NCI-H1105 treated with DMSO at 0.1 percent for 48 hours (cell line): ENCODE measurements at regions not wholly inside any gene's neighbourhood (a gene's known extent, or its start where the extent isn't known, plus 50 kb on each side); places are given as distances from the start of the nearest gene placed in this dataset.
"Not testable (repeated sequence)": the region's sequence is repeated elsewhere in the genome, so short reads cannot be mapped to it uniquely, and the experiment has no call there.

Experiments
- DNase-seq: peaks from one replicate; lab custom pipeline; 2025; lab: John Stamatoyannopoulos, UW

DNA sequence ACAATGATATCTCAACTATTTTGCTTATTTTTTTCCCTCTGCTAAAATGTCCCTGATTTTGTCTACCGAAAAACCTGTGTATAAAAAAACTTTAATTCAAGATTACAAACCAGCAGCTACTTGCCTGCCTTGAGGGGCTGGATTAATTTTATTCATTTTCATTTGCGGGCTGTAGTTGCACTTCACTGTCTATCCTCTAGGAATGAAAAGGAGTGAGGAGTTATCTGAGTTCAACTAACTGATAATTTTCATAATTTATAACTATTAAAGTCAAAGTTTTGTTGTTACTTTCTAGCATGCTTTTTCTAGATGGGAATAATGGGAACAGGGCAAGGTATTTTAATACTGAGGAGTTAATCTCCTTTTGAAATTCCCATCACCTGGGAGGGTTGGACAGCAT is 50.3 kb upstream of the AGTPBP1 start:
- not testable (repeated sequence) for DNase-seq

- not testable (repeated sequence) for DNase-seq
These were observed 61.4 kb upstream of the AGTPBP1 start for GRCh38 chr9:85802978-85803695.

DNA sequence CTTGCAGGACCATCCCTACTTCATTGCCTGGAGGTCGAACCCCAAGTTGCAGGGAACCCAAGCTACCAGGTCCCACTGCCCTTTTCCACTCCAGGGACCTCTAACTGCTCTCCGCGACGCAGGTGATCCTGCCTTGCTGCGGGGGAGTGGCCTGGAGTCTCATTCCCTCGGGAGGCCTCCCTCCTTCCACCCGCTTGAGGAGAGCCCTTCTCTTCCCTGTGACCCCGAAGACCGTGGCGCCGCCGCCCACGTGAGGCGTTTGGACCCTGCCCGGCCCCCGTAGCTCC is 63.0 kb upstream of the AGTPBP1 start:
- not testable (repeated sequence) for DNase-seq

GRCh38 chr9:85805134-85806005 is 63.6 kb upstream of the AGTPBP1 start:
- peak; percentile 63 for DNase-seq

- not testable (repeated sequence) for DNase-seq
These were observed 66.6 kb upstream of the AGTPBP1 start for GRCh38 chr9:85808329-85808728.

DNA sequence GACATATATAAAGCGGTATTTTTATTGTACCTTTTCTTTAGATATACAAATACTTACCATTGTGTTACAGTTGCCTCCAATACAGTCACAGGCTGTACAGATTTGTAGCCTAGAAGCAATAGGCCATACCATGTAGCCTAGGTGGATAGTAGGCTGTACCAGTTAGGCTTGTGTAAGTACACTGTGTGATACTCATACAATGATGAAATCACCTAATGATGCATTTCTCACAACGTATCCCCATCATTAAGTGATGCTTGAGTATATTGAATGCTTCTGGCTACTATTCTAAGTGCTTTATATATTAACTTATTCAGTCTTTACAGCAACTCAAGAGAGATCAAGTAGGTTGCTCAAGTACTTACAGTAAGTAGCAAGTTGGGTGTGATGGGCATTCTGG is 71.6 kb upstream of the AGTPBP1 start:
- not testable (repeated sequence) for DNase-seq

- not testable (repeated sequence) for DNase-seq
These were observed 73.0 kb upstream of the AGTPBP1 start for GRCh38 chr9:85814800-85815199.

GRCh38 chr9:85818971-85819370 is 77.2 kb upstream of the AGTPBP1 start:
- DNase-seq, result peak; percentile 27

DNA sequence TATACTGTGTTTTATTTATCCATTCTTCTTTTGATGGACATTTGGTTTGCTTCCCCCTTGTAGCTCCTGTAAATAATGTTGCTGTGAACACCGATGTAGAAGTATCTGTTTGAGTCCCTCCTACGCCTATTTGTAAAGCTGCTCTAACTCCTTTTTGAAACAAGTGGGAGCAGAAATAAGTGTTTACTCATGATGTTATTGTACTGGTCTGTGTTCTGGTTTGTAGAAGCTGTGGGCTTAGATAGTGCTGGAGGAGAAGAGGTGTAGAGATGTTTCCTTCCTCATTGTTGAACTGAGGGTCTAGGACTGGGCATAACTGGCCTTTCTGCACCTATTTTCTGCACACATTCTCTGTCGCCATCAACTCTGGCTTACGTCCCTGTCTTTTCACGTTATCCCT is 78.8 kb upstream of the AGTPBP1 start:
- DNase-seq, result not testable (repeated sequence)

DNA sequence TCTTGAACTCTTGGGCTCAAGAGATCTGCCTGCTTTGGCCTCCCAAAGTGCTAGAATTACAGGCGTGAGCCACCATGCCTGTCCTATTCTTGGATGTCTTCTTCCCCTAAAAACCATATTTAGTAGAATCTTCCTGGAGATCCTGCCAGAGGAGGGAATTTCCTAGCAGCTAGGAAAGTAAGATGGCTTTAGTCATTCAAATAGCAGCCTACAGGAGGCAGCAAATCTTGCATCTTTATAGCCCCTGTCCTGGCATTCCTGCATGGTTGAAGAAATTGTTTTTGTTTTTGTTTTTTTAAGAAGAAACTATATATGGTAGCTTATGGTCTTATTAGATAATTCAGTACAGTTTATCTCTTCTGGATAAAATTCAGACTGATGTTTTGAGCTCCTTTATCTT is 83.2 kb upstream of the AGTPBP1 start:
- DNase-seq, result not testable (repeated sequence)

DNA sequence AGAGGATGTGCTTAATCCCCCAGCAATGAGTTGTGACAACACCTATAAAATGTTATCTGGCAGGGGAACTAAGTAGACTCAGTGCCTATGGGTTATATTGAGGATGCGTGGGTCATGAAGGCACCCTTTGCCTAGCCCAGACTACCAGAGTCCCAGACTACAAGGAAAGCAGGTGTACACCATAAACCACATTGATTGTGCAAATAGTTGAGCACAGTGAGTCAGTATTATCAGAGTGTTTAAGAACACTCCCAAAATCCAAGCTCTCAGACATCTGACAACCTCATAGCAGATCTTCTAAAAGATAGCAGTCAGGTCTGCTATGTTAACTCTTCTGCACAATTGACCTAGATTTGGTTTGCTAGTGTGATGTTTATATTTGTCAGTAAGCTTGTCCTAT is 92.8 kb upstream of the AGTPBP1 start:
- DNase-seq, result not testable (repeated sequence)

GRCh38 chr9:85843949-85844348 is 97.0 kb upstream of the NAA35 start:
- DNase-seq, result not testable (repeated sequence)

GRCh38 chr9:85847782-85848181 is 93.2 kb upstream of the NAA35 start:
- DNase-seq, result not testable (repeated sequence)

DNA sequence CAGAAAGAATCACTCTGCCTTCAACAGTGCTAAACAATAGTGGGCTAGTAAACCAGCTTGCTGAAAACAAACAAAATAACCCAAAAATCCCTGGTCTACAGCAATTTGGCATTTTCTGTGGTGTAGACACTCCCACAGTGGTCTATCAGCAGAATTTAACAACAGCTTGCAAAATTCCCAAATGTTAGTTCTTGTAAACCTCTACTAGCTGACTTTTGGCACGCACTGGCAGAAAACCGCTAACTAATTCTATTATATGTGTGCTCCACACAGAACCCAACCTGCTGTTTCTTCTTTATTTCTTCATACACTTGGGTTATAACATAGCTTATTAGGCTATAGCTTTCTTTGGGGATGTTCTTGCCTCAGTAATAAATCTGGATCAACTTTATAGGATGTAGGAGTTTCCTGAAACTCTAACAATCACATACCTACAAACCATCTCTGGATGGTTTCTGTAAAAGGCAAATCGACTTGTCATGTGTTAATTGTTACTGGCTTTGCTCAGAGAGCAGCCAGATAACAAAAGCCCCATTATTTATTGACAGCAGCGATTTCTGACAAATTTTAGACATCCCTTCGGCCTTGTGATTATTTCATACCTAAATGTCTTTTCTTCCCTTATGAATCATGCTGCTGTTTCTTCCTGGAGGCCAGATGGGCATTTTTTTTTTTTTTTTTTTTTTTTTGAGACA is 82.7 kb upstream of the NAA35 start:
- DNase-seq, result no peak

DNA sequence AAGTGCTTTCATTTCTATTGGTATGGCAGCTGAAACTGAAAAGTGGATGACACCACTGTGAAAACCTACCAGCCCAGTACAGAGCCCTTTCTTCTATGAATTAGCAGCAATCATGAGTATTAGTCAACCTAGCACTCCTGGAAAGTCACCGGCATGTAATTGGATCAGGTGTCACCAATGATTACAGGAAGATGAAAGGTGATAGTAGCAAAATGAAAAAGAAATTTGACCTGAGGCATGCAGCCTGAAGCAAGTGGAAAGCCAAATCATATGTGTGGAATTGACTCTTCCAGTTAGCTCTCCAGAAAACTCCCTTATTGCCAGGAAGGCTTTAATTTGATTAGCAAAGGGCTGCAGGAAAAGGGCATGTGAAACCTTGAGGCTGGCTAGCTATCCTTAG is 81.2 kb upstream of the NAA35 start:
- peak; percentile 18 for DNase-seq

GRCh38 chr9:85861882-85862281 is 79.1 kb upstream of the NAA35 start:
- DNase-seq, result not testable (repeated sequence)

DNA sequence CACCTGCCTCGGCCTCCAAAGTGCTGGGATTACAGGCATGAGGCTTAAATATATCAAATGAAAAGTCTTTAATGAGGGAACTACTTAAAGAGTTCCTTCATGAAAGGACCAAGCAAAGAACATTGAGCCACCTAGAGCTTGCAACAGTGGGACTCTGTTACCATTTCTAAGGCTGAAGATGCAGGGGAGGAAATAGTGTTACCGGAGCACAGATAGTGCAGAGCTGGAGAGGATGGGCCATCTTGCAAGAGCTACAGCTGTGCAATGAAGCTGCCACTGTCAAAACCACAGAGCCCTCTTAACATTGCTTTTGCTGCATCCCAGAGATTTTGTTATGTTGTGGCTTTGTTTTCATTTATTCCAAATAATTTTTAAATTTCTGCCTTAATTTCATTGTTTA is 77.1 kb upstream of the NAA35 start:
- no peak for DNase-seq

DNA sequence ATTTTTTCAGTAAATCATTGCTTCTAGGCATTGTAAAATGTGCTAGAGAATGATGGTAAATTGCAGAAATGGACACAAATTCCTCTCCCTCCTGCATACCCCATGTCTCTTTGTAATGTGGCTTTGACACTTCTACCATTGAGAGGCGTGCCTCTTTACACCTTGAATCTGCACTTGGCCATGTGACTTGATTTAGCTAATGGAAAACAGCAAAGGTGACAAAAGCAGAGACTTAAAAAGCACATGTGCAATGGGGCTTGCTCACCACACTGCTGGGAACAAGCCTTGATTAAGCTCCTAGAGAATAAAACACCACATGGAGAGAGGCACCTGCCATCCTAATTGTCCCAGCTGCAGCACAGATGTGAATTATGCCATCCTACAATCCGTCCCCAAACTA is 69.9 kb upstream of the NAA35 start:
- DNase-seq, result no peak

- not testable (repeated sequence) for DNase-seq
These were observed 69.3 kb upstream of the NAA35 start for GRCh38 chr9:85871683-85872082.

DNA sequence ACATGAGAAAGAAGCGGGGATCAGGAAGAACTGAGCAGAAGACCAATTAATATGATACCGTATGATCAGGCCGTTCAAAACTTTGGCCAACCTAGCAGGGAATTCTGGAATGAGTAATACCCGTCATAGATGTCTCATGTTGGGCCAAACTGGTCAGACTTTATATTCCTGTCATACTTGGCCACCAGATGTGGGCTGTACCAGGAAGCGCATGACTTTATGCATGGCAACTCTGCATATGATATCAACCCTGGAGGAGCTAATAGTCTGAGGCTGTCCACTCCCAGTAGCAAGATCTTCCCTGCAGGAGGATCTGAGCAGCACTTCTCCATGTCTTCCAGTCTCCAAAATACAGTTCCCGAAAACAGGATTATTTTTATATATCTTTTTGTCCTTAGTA is 68.5 kb upstream of the NAA35 start:
- DNase-seq, result no peak

- DNase-seq, result no peak
These were observed 64.3 kb upstream of the NAA35 start for GRCh38 chr9:85876628-85877027.

DNA sequence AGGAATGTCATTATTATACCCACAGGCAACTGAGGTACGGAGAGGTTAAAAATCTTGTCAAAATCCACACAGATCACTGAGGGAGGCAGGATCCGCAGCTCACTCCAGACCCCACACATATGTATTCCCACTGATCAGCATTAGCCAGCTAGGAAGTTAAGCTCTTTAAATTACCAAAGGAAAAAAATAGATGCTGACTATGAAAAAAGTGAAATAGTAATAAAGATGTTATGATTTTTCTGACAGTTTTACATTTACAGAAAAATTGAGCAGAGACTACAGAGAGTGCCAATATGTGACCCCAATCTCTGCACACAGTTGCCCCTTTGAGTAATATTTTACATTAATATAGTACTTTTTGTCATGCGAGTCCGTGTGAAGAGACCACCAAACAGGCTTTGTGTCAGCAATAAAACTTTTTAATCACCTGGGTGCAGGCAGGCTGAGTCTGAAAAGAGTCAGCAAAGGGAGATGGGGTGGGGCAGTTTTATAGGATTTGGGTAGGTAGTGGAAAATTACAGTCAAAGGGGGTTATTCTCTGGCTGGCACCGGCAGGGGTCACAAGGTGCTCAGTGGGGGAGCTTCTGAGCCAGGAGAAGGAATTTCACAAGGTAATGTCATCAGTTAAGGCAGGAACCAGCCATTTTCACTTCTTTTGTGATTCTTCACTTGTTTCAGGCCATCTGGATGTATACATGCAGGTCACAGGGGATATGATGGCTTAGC is 61.9 kb upstream of the NAA35 start:
- DNase-seq, result not testable (repeated sequence)
